ENCODE measurements at regions not wholly inside any gene's neighbourhood (a gene's known extent, or its start where the extent isn't known, plus 50 kb on each side); places are given as distances from the start of the nearest gene placed in this dataset.

GRCh38 chr10:33066558-33067236 is 108.7 kb upstream of the ITGB1 start:
- DNase-seq = peak; percentile 86

DNA sequence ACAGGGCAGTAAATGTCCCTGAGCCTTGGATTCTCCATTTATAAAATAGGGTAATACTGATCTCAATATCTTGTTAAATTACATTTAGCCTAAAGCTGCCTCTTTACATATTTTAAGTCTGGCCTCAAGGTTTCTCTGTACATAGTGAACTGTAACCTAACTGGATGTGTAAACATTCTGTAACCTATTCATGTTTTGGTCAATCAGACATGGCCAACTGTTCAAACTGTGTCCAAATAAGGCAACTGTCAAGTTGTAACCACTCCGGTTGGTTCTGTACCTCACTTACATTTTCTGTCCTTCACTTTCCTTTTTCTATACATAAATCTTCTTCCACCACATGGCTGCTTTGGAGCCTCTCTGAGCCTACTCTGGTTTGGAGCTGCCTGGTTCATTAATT is 107.1 kb upstream of the ITGB1 start:
- no peak for DNase-seq

- DNase-seq = no peak
Measured at GRCh38 chr10:33064706-33065105, 106.7 kb upstream of the ITGB1 start.

- peak; percentile 22 for DNase-seq
Measured at GRCh38 chr10:33057620-33058019, 99.6 kb upstream of the ITGB1 start.

- peak; percentile 31 for DNase-seq
Measured at GRCh38 chr10:33056828-33057596, 99.0 kb upstream of the ITGB1 start.

- no peak for DNase-seq
Measured at GRCh38 chr10:33055625-33056024, 97.6 kb upstream of the ITGB1 start.

GRCh38 chr10:33052915-33053810 is 95.1 kb upstream of the ITGB1 start:
- no peak for DNase-seq

DNA sequence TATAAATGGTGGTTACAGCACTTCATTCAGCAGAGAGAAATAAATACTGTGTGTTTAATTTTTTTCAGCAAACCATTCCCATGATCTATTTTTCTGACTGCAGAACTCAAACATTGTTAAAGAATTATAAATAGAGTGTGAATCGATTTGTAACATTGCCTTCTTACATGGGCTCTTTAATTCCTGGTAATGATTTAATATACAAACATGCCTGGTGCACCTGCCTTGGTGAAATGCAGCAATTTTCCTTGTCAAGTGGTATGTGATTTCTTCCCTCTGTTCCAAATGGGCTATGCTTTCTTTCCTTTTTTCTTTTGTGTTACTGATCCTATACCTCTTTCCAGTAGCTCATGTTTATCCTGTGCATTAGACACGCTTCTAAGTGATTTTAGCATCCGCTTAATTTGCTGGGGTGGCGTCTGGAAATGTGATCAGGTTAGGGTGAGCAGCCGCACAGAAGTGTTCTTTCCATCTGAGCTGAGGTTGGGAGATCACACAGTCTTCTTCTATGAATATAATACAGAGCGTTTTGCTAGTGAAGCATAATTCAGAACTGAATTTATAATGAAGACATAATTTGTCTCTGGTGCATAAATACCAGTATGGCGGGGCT is 94.3 kb upstream of the ITGB1 start:
- no peak for DNase-seq

GRCh38 chr10:33049963-33050920 is 92.2 kb upstream of the ITGB1 start:
- peak; percentile 51 for DNase-seq

DNA sequence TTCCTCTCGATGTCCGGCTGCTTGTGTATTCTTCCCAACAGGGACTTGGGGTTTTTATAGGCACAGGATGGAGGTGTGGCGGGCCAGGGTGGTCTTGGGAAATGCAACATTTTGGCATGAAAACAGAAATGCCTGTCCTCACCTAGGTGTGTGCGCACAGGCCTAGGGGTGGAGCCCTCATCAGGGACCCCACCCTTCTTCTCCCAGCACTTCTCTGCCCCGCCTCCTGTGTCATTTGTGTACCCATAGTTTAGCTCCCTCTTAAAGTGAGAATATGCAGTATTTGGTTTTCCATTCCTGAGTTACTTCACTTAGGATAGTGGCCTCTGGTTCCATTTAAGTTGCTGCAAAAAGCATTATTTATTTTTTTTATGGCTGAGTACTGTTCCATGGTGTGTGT is 90.2 kb upstream of the ITGB1 start:
- no peak for DNase-seq

DNA sequence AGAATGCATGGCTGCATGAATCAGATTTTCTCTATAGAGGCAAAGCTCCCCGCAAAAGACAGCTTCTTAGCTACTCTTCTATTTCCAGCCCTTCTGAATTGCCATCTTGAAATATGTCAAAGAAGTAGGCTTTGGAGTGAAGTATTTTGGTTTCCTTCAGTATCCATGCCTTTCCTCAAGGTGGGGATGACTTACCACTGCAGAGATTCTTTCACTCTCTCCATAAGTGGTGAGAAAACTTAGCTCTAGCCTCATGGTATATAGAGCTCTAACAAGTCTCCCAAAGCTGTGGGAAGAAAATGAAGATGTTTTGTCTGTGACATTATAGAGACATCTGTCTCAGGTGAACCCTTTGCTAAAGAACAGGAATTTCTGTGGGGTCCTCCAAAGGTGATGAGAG is 89.6 kb upstream of the ITGB1 start:
- no peak for DNase-seq

DNA sequence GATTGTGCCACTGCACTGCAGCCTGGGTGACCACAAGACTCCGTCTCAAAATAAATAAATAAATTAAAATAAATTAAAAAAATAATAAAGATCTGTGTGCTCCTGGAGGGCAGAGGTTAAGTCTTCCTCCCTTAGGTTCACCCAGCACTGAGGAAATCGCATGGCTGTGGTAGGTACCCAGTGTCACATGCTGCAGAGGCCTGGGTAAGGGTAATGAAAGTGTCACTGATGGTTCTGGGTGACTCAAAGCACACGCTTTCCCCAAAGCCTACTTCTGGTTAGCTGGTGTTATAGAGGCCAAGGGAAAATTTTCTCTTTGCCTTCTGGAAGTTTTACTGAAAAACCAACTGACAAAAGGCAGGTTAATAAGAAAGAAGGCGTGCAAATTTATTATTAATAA is 88.8 kb upstream of the ITGB1 start:
- no peak for DNase-seq

DNA sequence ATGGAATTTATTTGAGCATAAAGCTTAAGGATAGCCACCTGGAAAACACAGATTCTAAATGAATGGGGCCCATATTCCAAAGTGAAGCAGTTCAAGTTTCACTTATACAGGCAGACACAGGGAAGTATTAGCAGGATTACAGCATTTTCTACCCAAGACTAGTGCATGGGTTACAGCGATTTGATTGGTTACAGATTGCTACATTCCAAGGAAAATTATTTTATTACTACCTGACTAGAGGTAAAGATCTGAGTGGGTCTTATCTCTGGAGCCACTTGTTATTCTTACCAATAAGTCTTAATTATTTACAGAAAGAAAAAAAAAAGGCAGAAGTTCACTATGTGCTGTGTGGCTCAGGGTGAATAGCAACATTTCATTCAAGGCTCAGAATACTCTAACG is 87.4 kb upstream of the ITGB1 start:
- no peak for DNase-seq

GRCh38 chr10:33042565-33042964 is 84.5 kb upstream of the ITGB1 start:
- DNase-seq = no peak

GRCh38 chr10:33041783-33042437 is 83.9 kb upstream of the ITGB1 start:
- no peak for DNase-seq

DNA sequence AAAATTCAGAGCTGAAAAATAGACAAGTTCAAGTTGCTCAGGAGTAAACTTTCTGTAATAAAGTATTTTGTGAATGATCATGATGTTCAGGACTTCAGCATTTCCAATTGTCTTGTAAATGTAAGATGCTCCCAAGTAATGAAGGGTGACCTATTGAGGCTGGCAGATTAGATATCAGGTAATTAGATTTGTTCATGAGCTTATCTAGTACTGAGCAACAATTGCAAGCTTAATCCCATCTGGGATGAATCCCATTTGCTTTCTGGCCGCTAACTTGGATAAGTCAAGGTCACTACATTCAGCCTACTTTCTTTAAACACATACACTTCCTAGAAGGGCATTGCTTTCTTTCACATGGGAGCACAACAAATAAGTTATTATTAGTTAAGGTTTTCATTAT is 82.4 kb upstream of the ITGB1 start:
- no peak for DNase-seq

DNA sequence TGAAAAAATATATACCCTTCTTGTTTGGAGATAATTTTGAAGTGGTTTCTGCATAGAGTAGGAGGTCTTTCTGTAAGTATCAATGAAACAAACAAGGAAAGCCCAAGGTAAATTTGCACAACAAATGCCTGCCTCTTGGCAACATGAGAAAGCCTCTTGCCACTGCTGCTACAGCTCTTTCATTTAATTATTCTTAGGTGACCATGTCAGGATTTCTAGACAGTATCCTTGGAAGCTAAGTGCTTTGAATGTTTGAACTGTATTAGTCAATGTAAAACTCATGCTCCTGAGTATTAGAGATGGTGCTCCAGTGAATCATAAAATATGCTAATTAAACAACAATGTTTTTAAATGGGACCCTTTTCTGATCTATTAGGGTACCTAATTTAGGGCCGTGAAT is 81.2 kb upstream of the ITGB1 start:
- DNase-seq = no peak

DNA sequence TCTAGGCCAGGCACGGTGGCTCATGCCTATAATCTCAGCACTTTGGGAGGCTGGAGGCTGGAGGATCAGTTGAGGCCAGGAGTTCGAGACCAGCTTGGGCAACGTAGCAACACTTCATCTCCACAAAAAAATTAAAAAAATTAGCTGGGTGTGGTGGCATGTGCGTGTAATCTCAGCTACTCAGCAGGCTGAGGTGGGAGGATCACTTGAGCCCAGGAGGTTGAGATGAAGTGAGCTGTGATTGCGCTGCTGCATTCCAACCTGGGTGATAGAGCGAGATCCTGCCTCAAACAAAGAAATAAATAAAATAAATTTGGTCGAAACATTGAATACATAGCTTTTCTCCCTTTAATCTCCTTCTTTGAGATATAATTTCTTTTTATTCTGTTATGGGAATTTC is 80.6 kb upstream of the ITGB1 start:
- DNase-seq = no peak

GRCh38 chr10:33037726-33038125 is 79.7 kb upstream of the ITGB1 start:
- no peak for DNase-seq

DNA sequence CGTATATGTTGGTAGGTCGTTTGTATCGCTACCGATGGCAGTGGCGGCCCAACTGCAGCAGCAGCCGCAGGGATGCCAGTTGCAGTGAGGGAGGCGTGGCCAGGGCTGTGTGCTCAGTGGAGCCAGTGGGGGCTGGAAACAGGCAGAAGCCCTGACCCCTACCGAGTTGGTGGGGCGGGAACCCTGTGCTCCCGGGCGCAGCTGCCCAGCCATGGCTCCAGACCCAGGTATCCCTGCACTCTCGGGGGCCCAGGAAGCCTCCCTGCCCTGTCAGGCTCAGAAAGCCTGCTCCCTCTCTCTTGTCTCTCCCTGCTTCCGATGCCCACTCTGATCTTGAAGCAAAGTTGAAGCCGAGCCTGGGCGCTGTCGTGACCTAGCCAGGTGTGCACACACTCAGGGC is 78.6 kb upstream of the ITGB1 start:
- no peak for DNase-seq

DNA sequence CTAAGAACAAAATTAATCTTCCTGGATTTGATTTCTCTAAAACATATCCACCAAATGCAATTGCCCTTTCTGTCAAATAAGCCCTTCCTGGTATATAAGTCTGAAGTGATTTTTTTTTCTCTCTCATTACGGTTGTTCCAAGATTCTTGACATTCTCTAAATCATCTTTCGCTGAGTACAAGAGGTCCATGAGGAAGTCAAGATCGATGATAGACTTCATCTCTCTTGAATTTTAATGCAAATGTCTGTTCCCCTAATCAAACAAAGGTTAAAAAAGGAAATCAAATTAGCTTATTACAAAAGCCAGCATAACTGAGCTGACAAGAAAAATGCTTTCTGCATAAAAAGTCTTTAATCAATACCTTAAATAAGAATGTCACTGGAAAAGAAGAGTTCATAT is 77.4 kb upstream of the ITGB1 start:
- no peak for DNase-seq

DNA sequence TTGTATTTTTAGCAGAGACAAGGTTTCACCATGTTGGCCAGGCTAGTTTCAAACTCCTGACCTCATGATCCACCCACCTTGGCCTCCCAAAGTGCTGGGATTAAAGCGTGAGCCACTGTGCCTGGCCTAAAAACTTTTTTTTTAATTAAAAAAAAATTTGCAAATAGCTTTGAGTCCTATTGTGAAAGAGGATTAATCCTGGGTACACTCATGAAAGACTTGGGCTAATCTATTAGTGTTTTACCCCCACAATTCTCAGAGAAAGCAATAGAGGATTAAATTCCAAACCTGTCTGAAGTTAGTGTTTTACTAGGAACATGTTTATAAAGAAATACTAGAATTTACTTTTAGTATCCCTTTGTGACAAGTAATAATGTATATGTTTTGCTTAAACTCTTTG is 76.9 kb upstream of the ITGB1 start:
- no peak for DNase-seq

Measured in OCI-M1 (cell line).